WTC11 (cell line): ENCODE measurements at regions not wholly inside any gene's neighbourhood (a gene's known extent, or its start where the extent isn't known, plus 50 kb on each side); places are given as distances from the start of the nearest gene placed in this dataset.

ENCODE experiments used
- CREB1 ChIP-seq: sonication (generic); formaldehyde crosslinking; IDR thresholded peaks from 2 replicates; pipeline ENCODE4 v1.8.0; 2023; ENCODE audit warnings: mild to moderate bottlenecking, missing genetic modification reagents
- CTCF ChIP-seq: fragments of 200-600 bp; IDR thresholded peaks from 2 replicates; pipeline ENCODE4 v1.8.0; 2022; ENCODE audit warnings: antibody characterized with exemption
- NFE2L1 ChIP-seq: sonication (generic); formaldehyde crosslinking; IDR thresholded peaks from 2 replicates; pipeline ENCODE4 v1.8.1; 2023; ENCODE audit warnings: missing genetic modification reagents
- NFYB ChIP-seq: sonication (generic); formaldehyde crosslinking; conservative IDR thresholded peaks from 2 replicates; pipeline ENCODE4 v1.8.0; 2022; ENCODE audit warnings: low read depth, missing genetic modification reagents
- NR2C2 ChIP-seq: sonication (generic); formaldehyde crosslinking; IDR thresholded peaks from 2 replicates; pipeline ENCODE4 v1.8.0; 2022; ENCODE audit warnings: mild to moderate bottlenecking, missing genetic modification reagents
- ZNF512 ChIP-seq: sonication (generic); formaldehyde crosslinking; IDR thresholded peaks from 2 replicates; pipeline ENCODE4 v1.8.1; 2022; ENCODE audit warnings: missing genetic modification reagents, borderline replicate concordance

GRCh38 chr17:53046781-53047180, 775.9 kb upstream of the KIF2B start:
- no peak for TF ChIP-seq NFYB
- no peak for TF ChIP-seq NR2C2 (CRISPR knock-in tag)
- no peak for TF ChIP-seq CTCF
- TF ChIP-seq ZNF512 (CRISPR knock-in tag), result no peak
- no peak for TF ChIP-seq NFE2L1 (CRISPR knock-in tag)
- TF ChIP-seq CREB1 (CRISPR knock-in tag), result no peak
